ENCODE measurements at regions not wholly inside any gene's neighbourhood (a gene's known extent, or its start where the extent isn't known, plus 50 kb on each side); places are given as distances from the start of the nearest gene placed in this dataset.

- TF ChIP-seq CTCF (IDR thresholded peaks at IDR 0.05; ENCODE audit: low read length) (no peak), EZH2phosphoT487 (IDR thresholded peaks at IDR 0.05; ENCODE audit: low read length) (no peak)
Measured at GRCh38 chr4:180932370-180933001, 1310.7 kb upstream of the TENM3 start.

All from MM.1S (cell line).